MM.1S (cell line): ENCODE measurements at regions not wholly inside any gene's neighbourhood (a gene's known extent, or its start where the extent isn't known, plus 50 kb on each side); places are given as distances from the start of the nearest gene placed in this dataset.

Experiments used
- DNase-seq: peaks from one replicate; pipeline ENCODE4 v3.0.0-alpha.2; 2015
- H2AFZ ChIP-seq: fragments of 300-600 bp; sonication (generic); 2 replicates; pipeline ENCODE4 v1.6.0; 2016; ENCODE audit warnings: antibody characterized with exemption, low read length
- H3F3A ChIP-seq: fragments of 300-600 bp; sonication (generic); 2 replicates; pipeline ENCODE4 v1.6.1; 2016; ENCODE audit warnings: mild to moderate bottlenecking, antibody characterized with exemption, low read length, moderate library complexity, mixed read lengths; ENCODE audit not compliant: insufficient read depth
- H3K27ac ChIP-seq: fragments of 300-600 bp; sonication (generic); 2 replicates; pipeline ENCODE4 v1.5.1; 2016; ENCODE audit warnings: mild to moderate bottlenecking, low read length
- H3K27me3 ChIP-seq: fragments of 300-600 bp; sonication (generic); replicated peaks from 2 replicates; pipeline ENCODE4 v1.6.0; 2016; ENCODE audit warnings: low read length; ENCODE audit not compliant: insufficient read depth
- H3K36me3 ChIP-seq: fragments of 300-600 bp; sonication (generic); replicated peaks from 2 replicates; pipeline ENCODE4 v1.6.1; 2016; ENCODE audit warnings: mild to moderate bottlenecking, low read length, mixed read lengths; ENCODE audit not compliant: insufficient read depth
- H3K4me1 ChIP-seq: fragments of 300-600 bp; sonication (generic); 2 replicates; pipeline ENCODE4 v1.6.1; 2016; ENCODE audit warnings: low read length, mixed read lengths
- H3K4me2 ChIP-seq: fragments of 300-600 bp; sonication (generic); 2 replicates; pipeline ENCODE4 v1.6.0; 2016; ENCODE audit warnings: low read depth, low read length
- H3K4me3 ChIP-seq: fragments of 300-600 bp; sonication (generic); 2 replicates; pipeline ENCODE4 v1.5.1; 2016; ENCODE audit warnings: low read length, mixed read lengths
- H3K79me2 ChIP-seq: fragments of 300-600 bp; sonication (generic); 2 replicates; pipeline ENCODE4 v1.6.1; 2016; ENCODE audit warnings: mixed run types, low read length, mixed read lengths
- H3K9ac ChIP-seq: fragments of 300-600 bp; sonication (generic); 2 replicates; pipeline ENCODE4 v1.6.1; 2016; ENCODE audit warnings: low read length, mixed read lengths
- H3K9me2 ChIP-seq: fragments of 300-600 bp; sonication (generic); replicated peaks from 2 replicates; pipeline ENCODE4 v1.6.1; 2016; ENCODE audit warnings: mild to moderate bottlenecking, low read length, mixed read lengths; ENCODE audit not compliant: insufficient read depth
- H3K9me3 ChIP-seq: fragments of 300-600 bp; sonication (generic); replicated peaks from 2 replicates; pipeline ENCODE4 v1.6.1; 2016; ENCODE audit warnings: mild to moderate bottlenecking, low read length, mixed read lengths; ENCODE audit not compliant: insufficient read depth
- H4K20me1 ChIP-seq: fragments of 300-600 bp; sonication (generic); 2 replicates; pipeline ENCODE4 v1.6.1; 2016; ENCODE audit warnings: mild to moderate bottlenecking, low read length, moderate library complexity, mixed read lengths; ENCODE audit not compliant: insufficient read depth
- EZH2 ChIP-seq: fragments of 300-600 bp; sonication (generic); optimal IDR thresholded peaks from 2 replicates; pipeline ENCODE3; 2017; ENCODE audit warnings: low read depth, mild to moderate bottlenecking, antibody characterized with exemption, low read length, mixed read lengths
- EZH2phosphoT487 ChIP-seq: fragments of 300-600 bp; sonication (generic); IDR thresholded peaks from 2 replicates; pipeline ENCODE4 v1.6.1; 2018; ENCODE audit warnings: antibody characterized with exemption, low read length
- TF ChIP-seq, protein P1 (sequence below): fragments of 300-600 bp; sonication (generic); IDR thresholded peaks from 2 replicates; pipeline ENCODE4 v1.5.1; 2016; ENCODE audit warnings: antibody characterized with exemption, low read length, mixed read lengths

DNA sequence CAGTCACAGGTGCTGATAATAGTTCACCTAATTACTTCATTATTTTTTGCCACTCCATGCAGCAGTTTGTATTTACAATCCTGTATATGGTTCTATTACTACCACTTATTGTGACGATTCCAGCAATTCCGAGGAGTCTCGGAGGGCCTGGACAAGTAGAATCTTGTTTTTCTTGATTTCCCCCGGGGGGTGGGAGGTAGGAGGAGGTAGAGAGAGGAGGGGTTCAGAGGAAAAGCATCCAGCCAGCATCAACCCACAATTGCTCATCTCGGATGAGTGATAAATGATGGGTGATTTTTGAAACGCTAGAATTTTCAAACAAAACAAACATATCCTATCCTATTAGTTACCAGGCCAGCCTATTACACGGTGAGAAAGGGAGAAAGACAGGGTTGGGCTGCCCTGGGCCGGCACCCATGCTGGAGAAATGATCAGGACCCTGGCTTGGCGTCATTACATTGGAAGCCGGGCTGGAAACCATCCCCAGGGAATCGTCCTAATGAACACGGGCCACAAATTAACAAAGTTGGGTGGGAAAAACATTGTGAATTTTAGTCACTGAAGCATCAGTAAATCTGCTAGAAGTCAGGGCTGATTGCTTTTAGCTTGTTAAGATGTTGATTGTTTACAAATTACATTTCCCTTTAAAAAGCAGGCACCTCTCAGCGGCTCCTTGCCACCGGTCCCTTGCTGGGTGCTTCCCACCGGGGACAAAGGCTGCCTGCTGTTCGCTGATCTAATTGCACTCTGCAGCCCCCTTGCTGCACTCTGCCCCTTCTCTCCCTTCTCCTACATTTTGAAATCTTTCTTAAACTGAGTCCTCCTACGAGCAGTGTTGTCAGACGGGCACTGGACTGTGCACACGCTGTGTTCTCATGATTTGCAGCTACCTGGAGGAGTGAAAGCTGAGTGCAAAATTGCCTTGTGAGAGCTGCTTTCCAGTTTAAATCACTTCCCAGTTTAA, 95.5 kb downstream of the FAM204A start:
- H2AFZ ChIP-seq, result no peak overlapping the region
- no peaks in the 10 kb centered on the region for H3K4me1 ChIP-seq
- no peaks in the 10 kb centered on the region for H3F3A ChIP-seq
- no peak overlapping the region for H3K27ac ChIP-seq
- H3K4me3 ChIP-seq, result no peak overlapping the region
- H3K9ac ChIP-seq, result no peak overlapping the region
- H3K9me2 ChIP-seq, result no peaks in the 10 kb centered on the region
- H3K9me3 ChIP-seq, result no peaks in the 10 kb centered on the region
- no peaks in the 10 kb centered on the region for H4K20me1 ChIP-seq
- no peaks in the 10 kb centered on the region for H3K36me3 ChIP-seq
- DNase-seq, result no peak
- no peaks in the 10 kb centered on the region for H3K27me3 ChIP-seq
- TF ChIP-seq, protein P1, sequence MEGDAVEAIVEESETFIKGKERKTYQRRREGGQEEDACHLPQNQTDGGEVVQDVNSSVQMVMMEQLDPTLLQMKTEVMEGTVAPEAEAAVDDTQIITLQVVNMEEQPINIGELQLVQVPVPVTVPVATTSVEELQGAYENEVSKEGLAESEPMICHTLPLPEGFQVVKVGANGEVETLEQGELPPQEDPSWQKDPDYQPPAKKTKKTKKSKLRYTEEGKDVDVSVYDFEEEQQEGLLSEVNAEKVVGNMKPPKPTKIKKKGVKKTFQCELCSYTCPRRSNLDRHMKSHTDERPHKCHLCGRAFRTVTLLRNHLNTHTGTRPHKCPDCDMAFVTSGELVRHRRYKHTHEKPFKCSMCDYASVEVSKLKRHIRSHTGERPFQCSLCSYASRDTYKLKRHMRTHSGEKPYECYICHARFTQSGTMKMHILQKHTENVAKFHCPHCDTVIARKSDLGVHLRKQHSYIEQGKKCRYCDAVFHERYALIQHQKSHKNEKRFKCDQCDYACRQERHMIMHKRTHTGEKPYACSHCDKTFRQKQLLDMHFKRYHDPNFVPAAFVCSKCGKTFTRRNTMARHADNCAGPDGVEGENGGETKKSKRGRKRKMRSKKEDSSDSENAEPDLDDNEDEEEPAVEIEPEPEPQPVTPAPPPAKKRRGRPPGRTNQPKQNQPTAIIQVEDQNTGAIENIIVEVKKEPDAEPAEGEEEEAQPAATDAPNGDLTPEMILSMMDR, result no peak
- TF ChIP-seq EZH2phosphoT487 (no peak), EZH2 (no peak)
- H3K4me2 ChIP-seq, result no peak overlapping the region
- H3K79me2 ChIP-seq, result no peaks in the 10 kb centered on the region

DNA sequence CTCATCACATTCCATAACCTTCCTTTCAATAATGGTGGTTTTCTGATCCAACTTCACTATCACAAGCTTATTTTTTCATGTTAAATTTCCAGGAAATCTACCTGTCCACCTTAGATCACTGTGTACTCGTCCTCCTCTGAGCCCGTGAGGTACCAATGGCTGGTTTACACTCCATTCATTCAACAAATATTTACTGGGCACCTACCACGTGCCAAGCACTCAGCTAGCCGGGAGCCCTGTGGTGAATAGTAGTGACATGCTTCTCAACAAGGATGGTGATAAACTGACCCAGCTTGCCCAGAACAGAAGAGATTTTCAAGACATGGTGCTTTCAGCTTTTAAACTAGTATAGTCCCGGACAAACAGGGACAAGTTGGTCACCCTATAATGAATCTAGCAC, 98.2 kb downstream of the FAM204A start:
- Histone ChIP-seq H3K4me2 (no peak overlapping the region), H3K4me1 (no peaks in the 10 kb centered on the region), H3K36me3 (no peaks in the 10 kb centered on the region), H3K27me3 (no peaks in the 10 kb centered on the region), H4K20me1 (no peaks in the 10 kb centered on the region), H3K27ac (no peak overlapping the region), H2AFZ (no peak overlapping the region), H3K9me3 (no peaks in the 10 kb centered on the region), H3K4me3 (no peak overlapping the region), H3K9ac (no peak overlapping the region), H3F3A (no peaks in the 10 kb centered on the region), H3K79me2 (no peaks in the 10 kb centered on the region), H3K9me2 (no peaks in the 10 kb centered on the region)
- TF ChIP-seq, protein P1, result no peak
- TF ChIP-seq EZH2 (no peak), EZH2phosphoT487 (no peak)
- DNase-seq, result no peak

DNA sequence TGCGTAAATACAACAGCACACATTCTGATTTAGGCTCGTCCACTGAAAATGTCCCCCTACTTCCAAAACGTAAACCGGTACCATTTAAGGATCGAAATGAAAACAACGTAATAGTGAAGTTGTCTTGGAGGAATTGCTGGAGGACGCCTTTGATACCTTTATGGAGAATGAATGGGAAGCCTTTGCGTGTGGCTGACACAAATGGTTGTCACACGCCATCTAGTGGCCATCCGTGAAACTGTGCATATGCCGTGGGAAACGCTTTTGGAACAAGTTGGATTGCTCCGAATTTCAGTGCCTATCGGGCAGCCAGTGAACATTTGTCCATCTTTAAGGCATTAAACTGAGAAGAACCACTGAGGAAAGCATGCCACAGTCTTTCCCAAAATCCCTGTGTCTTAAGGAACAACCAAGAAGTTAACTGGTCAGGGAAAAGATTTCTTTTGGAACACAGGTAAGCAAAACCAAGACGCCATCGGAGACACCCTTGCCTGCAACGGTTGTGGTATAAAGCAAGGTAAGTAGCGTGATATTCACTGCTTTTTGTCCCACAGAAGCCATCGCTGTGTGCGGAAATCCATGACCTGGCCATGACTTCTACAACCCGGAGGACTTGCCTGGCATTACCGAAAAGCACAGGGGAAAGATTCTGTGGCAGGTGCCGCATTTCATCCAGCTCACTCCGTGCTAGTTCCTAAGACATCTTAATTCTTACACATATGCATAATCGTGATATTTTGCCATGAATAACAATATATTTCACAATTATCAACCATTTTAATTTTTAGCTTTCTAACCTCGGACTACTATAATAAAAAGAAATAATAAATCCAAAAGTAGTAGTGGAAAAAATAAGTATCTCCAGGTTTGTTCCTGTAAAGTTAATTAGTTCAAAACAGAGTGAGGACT, 100.6 kb downstream of the FAM204A start:
- Histone ChIP-seq H3K4me1 (no peaks in the 10 kb centered on the region), H3K9me3 (no peaks in the 10 kb centered on the region), H3K79me2 (no peaks in the 10 kb centered on the region), H3K27me3 (no peaks in the 10 kb centered on the region), H3K27ac (no peak overlapping the region), H2AFZ (peak overlapping the region; percentile 51), H3K9me2 (no peaks in the 10 kb centered on the region), H3F3A (no peaks in the 10 kb centered on the region), H3K9ac (no peak overlapping the region), H3K4me2 (peak overlapping the region; percentile 16; the same call in 1 of the 2 replicates), H3K36me3 (no peaks in the 10 kb centered on the region), H4K20me1 (no peaks in the 10 kb centered on the region), H3K4me3 (peak overlapping the region; percentile 7; the same call in 1 of the 2 replicates)
- TF ChIP-seq EZH2 (no peak), EZH2phosphoT487 (no peak)
- TF ChIP-seq, protein P1, result peak; percentile 89
- DNase-seq, result peak; percentile 67
